Lower lobe of right lung (tissue), 2 donors: ENCODE measurements at regions not wholly inside any gene's neighbourhood (a gene's known extent, or its start where the extent isn't known, plus 50 kb on each side); places are given as distances from the start of the nearest gene placed in this dataset.
A peak's percentile ranks its signal among the peaks of the same experiment; 100 is the strongest.

Experiments used
- ATAC-seq, 2 donors: fragments of 200-7000 bp; cut with Tn5 transposase; one replicate each; pipeline ENCODE4 v1.9.1; 2020 to 2022; ENCODE audit warnings: mild to moderate bottlenecking in 2 of 2, moderate library complexity in 2 of 2
- DNase-seq: peaks from one replicate; pipeline ENCODE4 v3.0.0-alpha.2; 2020
- H3K27ac ChIP-seq: fragments of 200-600 bp; one replicate; pipeline ENCODE4 v1.8.0; 2022
- H3K27me3 ChIP-seq: fragments of 200-600 bp; one replicate; pipeline ENCODE4 v1.8.0; 2022; ENCODE audit warnings: low read depth
- H3K36me3 ChIP-seq: fragments of 200-600 bp; one replicate; pipeline ENCODE4 v1.8.0; 2022; ENCODE audit warnings: mild to moderate bottlenecking
- H3K4me1 ChIP-seq: fragments of 200-600 bp; one replicate; pipeline ENCODE4 v1.8.0; 2022
- H3K4me3 ChIP-seq: fragments of 200-600 bp; one replicate; pipeline ENCODE4 v1.8.0; 2022; ENCODE audit warnings: mild to moderate bottlenecking
- H3K9me3 ChIP-seq: fragments of 200-600 bp; one replicate; pipeline ENCODE4 v1.8.0; 2022
- CTCF ChIP-seq: fragments of 200-600 bp; IDR thresholded peaks from one replicate; pipeline ENCODE4 v1.8.0; 2022; ENCODE audit warnings: antibody characterized with exemption, mild to moderate bottlenecking
- intact Hi-C: fragments of 100-400 bp; cut with DNase I; formaldehyde crosslinking; loops from one replicate; pipeline ENCODE4 v1.11.0; 2022
- donor health status: DM: no; HTN: yes; CAD: no; lungs with severe emphysema.

- intact Hi-C loops = no loop called here
- H3K4me3 ChIP-seq = no peak overlapping the region
- H3K36me3 ChIP-seq = no peaks in the 10 kb centered on the region
- no peak overlapping the region for H3K27ac ChIP-seq
- no peaks in the 10 kb centered on the region for H3K27me3 ChIP-seq
- no peak for ATAC-seq
- TF ChIP-seq CTCF = no peak
- H3K9me3 ChIP-seq = no peaks in the 10 kb centered on the region
- DNase-seq = no peak
- no peaks in the 10 kb centered on the region for H3K4me1 ChIP-seq
Observed at GRCh38 chr2:187215532-187216240, 232.4 kb downstream of the CALCRL start.

GRCh38 chr2:187214306-187214705 lies 233.7 kb downstream of the CALCRL start:
- H3K9me3 ChIP-seq = no peaks in the 10 kb centered on the region
- DNase-seq (no peak), ATAC-seq (no peak)
- no peak overlapping the region for H3K27ac ChIP-seq
- no peaks in the 10 kb centered on the region for H3K36me3 ChIP-seq
- H3K4me3 ChIP-seq = no peak overlapping the region
- no peaks in the 10 kb centered on the region for H3K27me3 ChIP-seq
- intact Hi-C loops = no loop called here
- no peaks in the 10 kb centered on the region for H3K4me1 ChIP-seq
- TF ChIP-seq CTCF = no peak

DNA sequence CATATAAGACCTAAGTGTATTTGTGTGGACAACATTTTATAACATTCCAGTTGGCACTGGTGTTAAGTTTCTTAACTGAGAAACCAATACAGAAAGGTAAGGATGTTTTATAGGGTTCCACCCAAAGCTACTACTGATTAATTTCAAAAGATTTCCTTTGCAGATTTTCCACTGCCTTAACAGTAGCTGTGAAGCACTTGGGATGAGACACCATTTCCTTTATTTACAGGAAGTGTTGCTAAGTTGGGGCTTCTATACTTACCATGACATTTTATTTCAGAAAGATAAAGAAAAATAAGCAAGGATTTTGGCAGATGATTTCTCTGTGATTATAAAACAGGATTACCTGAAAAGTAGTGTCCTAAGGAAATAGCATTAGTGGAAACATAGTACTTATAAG lies 234.3 kb downstream of the CALCRL start:
- no peak for TF ChIP-seq CTCF
- Histone ChIP-seq H3K4me3 (no peak overlapping the region), H3K27ac (no peak overlapping the region), H3K4me1 (no peaks in the 10 kb centered on the region), H3K9me3 (no peaks in the 10 kb centered on the region), H3K27me3 (no peaks in the 10 kb centered on the region), H3K36me3 (no peaks in the 10 kb centered on the region)
- intact Hi-C loops = no loop called here
- ATAC-seq (no peak), DNase-seq (no peak)

DNA sequence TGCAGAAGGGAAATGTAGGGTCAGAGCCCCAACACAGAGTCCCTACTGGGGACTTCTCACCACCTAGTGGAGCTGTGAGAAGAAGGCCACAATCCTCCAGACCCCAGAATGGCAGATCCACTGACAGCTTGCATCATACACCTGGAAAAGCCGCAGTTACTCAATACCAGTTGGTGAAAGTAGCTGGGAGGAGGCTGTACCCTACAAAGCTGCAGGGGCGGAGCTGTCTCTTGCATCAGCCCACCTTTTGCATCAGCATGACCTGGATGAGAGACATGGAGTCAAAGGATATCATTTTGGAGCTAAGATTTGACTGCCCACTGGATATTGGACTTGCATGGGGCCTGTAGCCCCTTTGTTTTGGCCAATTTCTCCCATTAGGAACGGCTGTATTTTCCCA lies 237.3 kb downstream of the CALCRL start:
- Histone ChIP-seq H3K9me3 (no peaks in the 10 kb centered on the region), H3K4me1 (no peaks in the 10 kb centered on the region), H3K36me3 (no peaks in the 10 kb centered on the region), H3K27me3 (no peaks in the 10 kb centered on the region), H3K27ac (no peak overlapping the region), H3K4me3 (no peak overlapping the region)
- intact Hi-C loops = no loop called here
- DNase-seq (no peak), ATAC-seq (no peak)
- no peak for TF ChIP-seq CTCF

DNA sequence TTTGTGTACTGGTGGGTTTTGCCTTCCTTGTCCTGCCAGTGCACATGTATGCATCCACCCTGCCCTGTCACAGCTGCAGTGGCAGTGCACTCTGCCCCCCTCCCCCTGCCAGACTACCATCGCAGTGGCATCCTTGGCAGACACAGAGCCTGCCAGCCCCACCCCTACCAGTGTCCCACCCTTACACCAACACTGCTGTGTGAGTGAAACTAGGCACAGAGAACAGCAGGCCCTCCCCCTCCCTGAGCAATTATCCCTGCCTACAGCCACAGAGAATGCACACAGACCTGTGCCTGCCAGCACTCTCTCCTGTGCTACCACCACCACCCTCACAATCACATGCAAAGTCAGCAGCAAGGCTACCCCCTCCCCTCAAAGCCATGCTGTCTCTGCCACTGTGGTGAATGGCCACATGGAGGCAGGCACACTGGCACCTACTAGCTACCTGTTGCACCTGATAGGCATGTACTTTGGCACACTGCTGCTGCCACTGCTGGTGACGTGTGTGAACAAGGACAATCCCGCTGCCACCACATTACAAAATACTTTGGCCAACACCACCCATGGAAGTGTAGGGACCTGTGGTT lies 239.8 kb downstream of the CALCRL start:
- no peaks in the 10 kb centered on the region for H3K27me3 ChIP-seq

More for the DNA sequence above, 239.8 kb downstream of the CALCRL start:
- TF ChIP-seq CTCF = no peak
- H3K36me3 ChIP-seq = no peaks in the 10 kb centered on the region
- no peaks in the 10 kb centered on the region for H3K9me3 ChIP-seq
- no peak overlapping the region for H3K4me3 ChIP-seq
- ATAC-seq (peak; percentile 21 to 29), DNase-seq (no peak)
- H3K4me1 ChIP-seq = no peaks in the 10 kb centered on the region
- intact Hi-C loops = no loop called here
- no peak overlapping the region for H3K27ac ChIP-seq
